SK-N-SH treated with all-trans-retinoic acid at 6 μM for 48 hours (cell line): ENCODE measurements at regions not wholly inside any gene's neighbourhood (a gene's known extent, or its start where the extent isn't known, plus 50 kb on each side); places are given as distances from the start of the nearest gene placed in this dataset.

Experiments
- ATAC-seq: fragments of 200-7000 bp; cut with Tn5 transposase; 3 replicates; pipeline ENCODE4 v1.9.1; 2020; ENCODE audit warnings: mild to moderate bottlenecking, moderate library complexity
- ARNTL ChIP-seq: fragments of 450-650 bp; formaldehyde crosslinking; IDR thresholded peaks from 2 replicates; pipeline ENCODE4 v1.5.0; 2020; ENCODE audit warnings: low read depth, mild to moderate bottlenecking, moderate library complexity, borderline replicate concordance
- BACH2 ChIP-seq: fragments of 250-450 bp; sonication (Bioruptor Pico); IDR thresholded peaks from 2 replicates; pipeline ENCODE4 v1.9.0; 2021; ENCODE audit warnings: mild to moderate bottlenecking, borderline replicate concordance
- CSDC2 ChIP-seq: fragments of 250-450 bp; sonication (Bioruptor Pico); IDR thresholded peaks from 2 replicates; pipeline ENCODE4 v1.5.0; 2020; ENCODE audit warnings: mild to moderate bottlenecking, moderate library complexity
- ESRRG ChIP-seq: fragments of 250-450 bp; sonication (Bioruptor Pico); IDR thresholded peaks from 2 replicates; pipeline ENCODE4 v1.6.1; 2021; ENCODE audit warnings: mild to moderate bottlenecking
- GLIS3 ChIP-seq: fragments of 250-450 bp; sonication (Bioruptor Pico); IDR thresholded peaks from 2 replicates; pipeline ENCODE4 v1.5.0; 2020; ENCODE audit warnings: mild to moderate bottlenecking, moderate library complexity
- ISL1 ChIP-seq: fragments of 250-450 bp; sonication (Bioruptor Pico); IDR thresholded peaks from 2 replicates; pipeline ENCODE4 v2.1.2; 2022; ENCODE audit warnings: mild to moderate bottlenecking, moderate library complexity
- OSR1 ChIP-seq: fragments of 250-450 bp; sonication (Bioruptor Pico); IDR thresholded peaks from 2 replicates; pipeline ENCODE4 v1.8.0; 2022; ENCODE audit warnings: moderate library complexity, mild to moderate bottlenecking, inconsistent platforms
- PPARA ChIP-seq: fragments of 250-450 bp; sonication (Bioruptor Pico); IDR thresholded peaks from 2 replicates; pipeline ENCODE4 v1.5.0; 2020; ENCODE audit warnings: mild to moderate bottlenecking, borderline replicate concordance
- RARB ChIP-seq: fragments of 250-450 bp; sonication (Bioruptor Pico); IDR thresholded peaks from 2 replicates; pipeline ENCODE4 v1.8.0; 2021; ENCODE audit warnings: mild to moderate bottlenecking, moderate library complexity
- SNAI2 ChIP-seq: fragments of 250-450 bp; sonication (Bioruptor Pico); IDR thresholded peaks from 2 replicates; pipeline ENCODE4 v1.5.0; 2020; ENCODE audit warnings: mild to moderate bottlenecking, moderate library complexity
- TCF4 ChIP-seq: fragments of 250-450 bp; sonication (Bioruptor Pico); IDR thresholded peaks from 2 replicates; pipeline ENCODE4 v1.8.0; 2021; ENCODE audit warnings: mild to moderate bottlenecking, moderate library complexity, borderline replicate concordance
- TOX ChIP-seq: fragments of 250-450 bp; sonication (Bioruptor Pico); IDR thresholded peaks from 2 replicates; pipeline ENCODE4 v1.8.0; 2021; ENCODE audit warnings: mild to moderate bottlenecking, moderate library complexity, borderline replicate concordance
- ZC3H10 ChIP-seq: fragments of 250-450 bp; sonication (Bioruptor Pico); IDR thresholded peaks from 2 replicates; pipeline ENCODE4 v1.5.1; 2021; ENCODE audit warnings: mild to moderate bottlenecking, moderate library complexity
- ZFP3 ChIP-seq: fragments of 250-450 bp; sonication (Bioruptor Pico); IDR thresholded peaks from 2 replicates; pipeline ENCODE4 v1.5.0; 2020; ENCODE audit warnings: mild to moderate bottlenecking, moderate library complexity
- ZFP30 ChIP-seq: fragments of 450-650 bp; formaldehyde crosslinking; IDR thresholded peaks from 2 replicates; pipeline ENCODE4 v1.5.0; 2022; ENCODE audit warnings: mild to moderate bottlenecking, moderate library complexity
- ZNF565 ChIP-seq: fragments of 450-650 bp; formaldehyde crosslinking; conservative IDR thresholded peaks from 2 replicates; pipeline ENCODE4 v1.5.0; 2020; ENCODE audit warnings: low read depth, mild to moderate bottlenecking, moderate library complexity
- ZNF70 ChIP-seq: fragments of 450-650 bp; formaldehyde crosslinking; IDR thresholded peaks from 2 replicates; pipeline ENCODE4 v1.5.0; 2020; ENCODE audit warnings: mild to moderate bottlenecking, moderate library complexity
- ZNF8 ChIP-seq: fragments of 450-650 bp; formaldehyde crosslinking; IDR thresholded peaks from 2 replicates; pipeline ENCODE4 v1.5.0; 2020; ENCODE audit warnings: mild to moderate bottlenecking, moderate library complexity
- TF ChIP-seq, protein P1 (sequence below): fragments of 250-450 bp; sonication (Bioruptor Pico); IDR thresholded peaks from 2 replicates; pipeline ENCODE4 v1.5.0; 2020; ENCODE audit warnings: mild to moderate bottlenecking, moderate library complexity
- TF ChIP-seq, protein P2 (sequence below): fragments of 250-450 bp; sonication (Bioruptor Pico); IDR thresholded peaks from 2 replicates; pipeline ENCODE4 v1.8.0; 2020; ENCODE audit warnings: mild to moderate bottlenecking, moderate library complexity, borderline replicate concordance
- TF ChIP-seq, protein P3 (sequence below): fragments of 250-450 bp; sonication (Bioruptor Pico); IDR thresholded peaks from 2 replicates; pipeline ENCODE4 v1.8.0; 2021; ENCODE audit warnings: low read depth, mild to moderate bottlenecking, moderate library complexity, borderline replicate concordance
- TF ChIP-seq, protein P4 (sequence below): fragments of 250-450 bp; sonication (Bioruptor Pico); IDR thresholded peaks from 2 replicates; pipeline ENCODE4 v1.5.1; 2021; ENCODE audit warnings: mild to moderate bottlenecking, moderate library complexity
- TF ChIP-seq, protein P5 (sequence below): fragments of 250-450 bp; sonication (Bioruptor Pico); IDR thresholded peaks from 2 replicates; pipeline ENCODE4 v1.5.1; 2020; ENCODE audit warnings: low read depth, mild to moderate bottlenecking, moderate library complexity

DNA sequence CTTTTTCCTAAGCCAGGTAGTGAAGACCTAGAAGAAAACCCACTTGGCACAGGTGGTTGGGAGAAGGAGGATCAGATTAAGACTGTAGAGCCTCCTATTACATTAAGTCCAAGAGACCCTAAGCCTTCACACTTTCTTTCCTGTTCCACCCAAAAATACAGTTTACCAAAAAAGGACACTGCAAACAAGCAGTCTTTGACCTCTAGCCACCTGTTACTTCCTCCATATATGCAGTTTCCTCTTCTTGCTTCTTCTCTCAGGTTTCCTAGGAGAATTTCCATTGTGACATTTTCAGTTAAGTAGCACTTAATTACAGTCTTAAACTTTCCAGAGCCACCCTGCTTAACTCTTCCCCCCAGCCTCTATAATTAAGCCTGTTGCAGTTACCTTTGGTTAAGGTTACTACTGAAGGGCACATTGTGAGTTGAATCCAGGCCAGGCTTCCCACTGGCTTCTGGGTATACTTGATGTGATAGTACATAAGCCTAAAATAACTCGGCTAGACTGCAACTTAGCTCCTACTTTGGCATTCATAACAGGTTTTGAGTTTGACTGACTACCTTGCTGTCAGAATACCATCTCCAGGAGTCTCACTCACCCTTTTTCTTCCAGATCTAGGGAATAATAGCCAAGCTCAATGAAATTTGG, 114.2 kb upstream of the UMPS start:
- no peak for ATAC-seq
- TF ChIP-seq ZNF70 (CRISPR knock-in tag) (no peak), SNAI2 (CRISPR knock-in tag) (no peak), ZFP3 (CRISPR knock-in tag) (no peak)
- TF ChIP-seq, all 23 proteins: peak for 0

DNA sequence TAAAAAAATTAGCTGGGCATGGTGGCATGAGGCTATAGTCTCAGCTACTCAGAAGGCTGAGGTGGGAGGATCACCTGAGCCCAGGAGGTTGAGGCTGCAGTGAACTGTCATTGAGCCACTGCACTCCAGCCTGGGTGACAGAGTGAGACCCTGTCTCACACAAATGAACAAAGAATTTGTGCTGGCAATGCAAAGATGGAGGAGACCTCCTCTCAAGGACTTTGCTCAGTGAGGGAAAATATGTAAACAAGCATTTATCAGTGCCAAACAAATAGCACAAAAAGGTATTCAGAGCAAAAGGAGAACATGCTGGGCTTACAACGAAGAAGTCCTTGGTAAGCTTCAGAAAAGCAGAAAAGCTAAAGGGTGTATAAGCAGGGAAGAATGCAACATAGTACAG, 113.1 kb upstream of the UMPS start:
- TF ChIP-seq, protein P1, sequence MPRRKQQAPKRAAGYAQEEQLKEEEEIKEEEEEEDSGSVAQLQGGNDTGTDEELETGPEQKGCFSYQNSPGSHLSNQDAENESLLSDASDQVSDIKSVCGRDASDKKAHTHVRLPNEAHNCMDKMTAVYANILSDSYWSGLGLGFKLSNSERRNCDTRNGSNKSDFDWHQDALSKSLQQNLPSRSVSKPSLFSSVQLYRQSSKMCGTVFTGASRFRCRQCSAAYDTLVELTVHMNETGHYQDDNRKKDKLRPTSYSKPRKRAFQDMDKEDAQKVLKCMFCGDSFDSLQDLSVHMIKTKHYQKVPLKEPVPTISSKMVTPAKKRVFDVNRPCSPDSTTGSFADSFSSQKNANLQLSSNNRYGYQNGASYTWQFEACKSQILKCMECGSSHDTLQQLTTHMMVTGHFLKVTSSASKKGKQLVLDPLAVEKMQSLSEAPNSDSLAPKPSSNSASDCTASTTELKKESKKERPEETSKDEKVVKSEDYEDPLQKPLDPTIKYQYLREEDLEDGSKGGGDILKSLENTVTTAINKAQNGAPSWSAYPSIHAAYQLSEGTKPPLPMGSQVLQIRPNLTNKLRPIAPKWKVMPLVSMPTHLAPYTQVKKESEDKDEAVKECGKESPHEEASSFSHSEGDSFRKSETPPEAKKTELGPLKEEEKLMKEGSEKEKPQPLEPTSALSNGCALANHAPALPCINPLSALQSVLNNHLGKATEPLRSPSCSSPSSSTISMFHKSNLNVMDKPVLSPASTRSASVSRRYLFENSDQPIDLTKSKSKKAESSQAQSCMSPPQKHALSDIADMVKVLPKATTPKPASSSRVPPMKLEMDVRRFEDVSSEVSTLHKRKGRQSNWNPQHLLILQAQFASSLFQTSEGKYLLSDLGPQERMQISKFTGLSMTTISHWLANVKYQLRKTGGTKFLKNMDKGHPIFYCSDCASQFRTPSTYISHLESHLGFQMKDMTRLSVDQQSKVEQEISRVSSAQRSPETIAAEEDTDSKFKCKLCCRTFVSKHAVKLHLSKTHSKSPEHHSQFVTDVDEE (CRISPR knock-in tag): no peak
- TF ChIP-seq ISL1 (CRISPR knock-in tag) (no peak), GLIS3 (CRISPR knock-in tag) (no peak), ARNTL (no peak), OSR1 (CRISPR knock-in tag) (no peak), TCF4 (CRISPR knock-in tag) (no peak)
- TF ChIP-seq, protein P2, sequence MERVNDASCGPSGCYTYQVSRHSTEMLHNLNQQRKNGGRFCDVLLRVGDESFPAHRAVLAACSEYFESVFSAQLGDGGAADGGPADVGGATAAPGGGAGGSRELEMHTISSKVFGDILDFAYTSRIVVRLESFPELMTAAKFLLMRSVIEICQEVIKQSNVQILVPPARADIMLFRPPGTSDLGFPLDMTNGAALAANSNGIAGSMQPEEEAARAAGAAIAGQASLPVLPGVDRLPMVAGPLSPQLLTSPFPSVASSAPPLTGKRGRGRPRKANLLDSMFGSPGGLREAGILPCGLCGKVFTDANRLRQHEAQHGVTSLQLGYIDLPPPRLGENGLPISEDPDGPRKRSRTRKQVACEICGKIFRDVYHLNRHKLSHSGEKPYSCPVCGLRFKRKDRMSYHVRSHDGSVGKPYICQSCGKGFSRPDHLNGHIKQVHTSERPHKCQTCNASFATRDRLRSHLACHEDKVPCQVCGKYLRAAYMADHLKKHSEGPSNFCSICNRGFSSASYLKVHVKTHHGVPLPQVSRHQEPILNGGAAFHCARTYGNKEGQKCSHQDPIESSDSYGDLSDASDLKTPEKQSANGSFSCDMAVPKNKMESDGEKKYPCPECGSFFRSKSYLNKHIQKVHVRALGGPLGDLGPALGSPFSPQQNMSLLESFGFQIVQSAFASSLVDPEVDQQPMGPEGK (CRISPR knock-in tag): no peak
- TF ChIP-seq, protein P3, sequence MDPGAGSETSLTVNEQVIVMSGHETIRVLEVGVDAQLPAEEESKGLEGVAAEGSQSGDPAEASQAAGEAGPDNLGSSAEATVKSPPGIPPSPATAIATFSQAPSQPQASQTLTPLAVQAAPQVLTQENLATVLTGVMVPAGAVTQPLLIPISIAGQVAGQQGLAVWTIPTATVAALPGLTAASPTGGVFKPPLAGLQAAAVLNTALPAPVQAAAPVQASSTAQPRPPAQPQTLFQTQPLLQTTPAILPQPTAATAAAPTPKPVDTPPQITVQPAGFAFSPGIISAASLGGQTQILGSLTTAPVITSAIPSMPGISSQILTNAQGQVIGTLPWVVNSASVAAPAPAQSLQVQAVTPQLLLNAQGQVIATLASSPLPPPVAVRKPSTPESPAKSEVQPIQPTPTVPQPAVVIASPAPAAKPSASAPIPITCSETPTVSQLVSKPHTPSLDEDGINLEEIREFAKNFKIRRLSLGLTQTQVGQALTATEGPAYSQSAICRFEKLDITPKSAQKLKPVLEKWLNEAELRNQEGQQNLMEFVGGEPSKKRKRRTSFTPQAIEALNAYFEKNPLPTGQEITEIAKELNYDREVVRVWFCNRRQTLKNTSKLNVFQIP (CRISPR knock-in tag): no peak
- TF ChIP-seq, protein P4, sequence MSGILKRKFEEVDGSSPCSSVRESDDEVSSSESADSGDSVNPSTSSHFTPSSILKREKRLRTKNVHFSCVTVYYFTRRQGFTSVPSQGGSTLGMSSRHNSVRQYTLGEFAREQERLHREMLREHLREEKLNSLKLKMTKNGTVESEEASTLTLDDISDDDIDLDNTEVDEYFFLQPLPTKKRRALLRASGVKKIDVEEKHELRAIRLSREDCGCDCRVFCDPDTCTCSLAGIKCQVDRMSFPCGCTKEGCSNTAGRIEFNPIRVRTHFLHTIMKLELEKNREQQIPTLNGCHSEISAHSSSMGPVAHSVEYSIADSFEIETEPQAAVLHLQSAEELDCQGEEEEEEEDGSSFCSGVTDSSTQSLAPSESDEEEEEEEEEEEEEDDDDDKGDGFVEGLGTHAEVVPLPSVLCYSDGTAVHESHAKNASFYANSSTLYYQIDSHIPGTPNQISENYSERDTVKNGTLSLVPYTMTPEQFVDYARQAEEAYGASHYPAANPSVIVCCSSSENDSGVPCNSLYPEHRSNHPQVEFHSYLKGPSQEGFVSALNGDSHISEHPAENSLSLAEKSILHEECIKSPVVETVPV (CRISPR knock-in tag): no peak

DNA sequence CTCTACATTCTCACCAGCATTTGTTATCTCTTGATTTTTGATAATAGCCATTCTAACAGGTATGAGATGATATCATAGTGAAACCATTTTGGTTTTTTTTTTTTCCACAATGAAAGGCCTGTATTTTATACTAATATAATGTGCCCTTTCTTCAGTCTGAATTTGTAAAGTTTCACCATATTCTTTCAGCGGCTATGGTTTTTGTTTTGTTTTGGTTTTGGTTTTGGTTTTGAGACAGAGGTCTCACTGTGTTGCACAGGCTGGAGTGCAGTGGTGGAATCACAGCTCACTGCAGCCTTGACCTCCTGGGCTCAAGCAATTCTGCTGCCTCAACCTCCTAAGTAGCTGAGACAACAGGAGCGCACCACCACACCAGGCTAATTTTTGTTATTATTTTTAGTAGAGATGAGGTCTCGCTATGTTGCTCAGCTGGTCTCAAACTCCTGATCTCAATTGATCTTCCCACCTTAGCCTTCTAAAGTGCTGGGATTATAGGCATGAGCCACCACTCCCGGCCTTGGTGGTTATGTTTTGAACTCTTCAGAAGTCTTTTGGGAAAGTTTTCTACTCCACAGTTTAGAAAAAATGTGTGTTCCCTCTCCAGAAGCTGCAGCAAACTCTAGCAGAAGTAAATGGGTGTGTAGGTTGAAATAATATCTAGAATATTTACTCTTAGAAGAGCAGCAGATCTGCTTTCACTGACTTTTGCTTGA, 110.2 kb upstream of the UMPS start:
- TF ChIP-seq ZNF70 (CRISPR knock-in tag) (no peak), ZFP30 (CRISPR knock-in tag) (no peak), ZFP3 (CRISPR knock-in tag) (no peak), TOX (CRISPR knock-in tag) (no peak), RARB (no peak), BACH2 (CRISPR knock-in tag) (no peak), SNAI2 (CRISPR knock-in tag) (no peak), CSDC2 (CRISPR knock-in tag) (no peak), ZNF565 (CRISPR knock-in tag) (no peak), OSR1 (CRISPR knock-in tag) (no peak), PPARA (CRISPR knock-in tag) (no peak), ZNF8 (no peak), ESRRG (no peak), ZC3H10 (CRISPR knock-in tag) (no peak)
- TF ChIP-seq, protein P3 (CRISPR knock-in tag): no peak
- TF ChIP-seq, protein P5, sequence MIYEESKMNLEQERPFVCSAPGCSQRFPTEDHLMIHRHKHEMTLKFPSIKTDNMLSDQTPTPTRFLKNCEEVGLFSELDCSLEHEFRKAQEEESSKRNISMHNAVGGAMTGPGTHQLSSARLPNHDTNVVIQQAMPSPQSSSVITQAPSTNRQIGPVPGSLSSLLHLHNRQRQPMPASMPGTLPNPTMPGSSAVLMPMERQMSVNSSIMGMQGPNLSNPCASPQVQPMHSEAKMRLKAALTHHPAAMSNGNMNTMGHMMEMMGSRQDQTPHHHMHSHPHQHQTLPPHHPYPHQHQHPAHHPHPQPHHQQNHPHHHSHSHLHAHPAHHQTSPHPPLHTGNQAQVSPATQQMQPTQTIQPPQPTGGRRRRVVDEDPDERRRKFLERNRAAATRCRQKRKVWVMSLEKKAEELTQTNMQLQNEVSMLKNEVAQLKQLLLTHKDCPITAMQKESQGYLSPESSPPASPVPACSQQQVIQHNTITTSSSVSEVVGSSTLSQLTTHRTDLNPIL (CRISPR knock-in tag): no peak
- TF ChIP-seq, protein P2 (CRISPR knock-in tag): no peak
- TF ChIP-seq, all 23 proteins: peak for 0
- no peak for ATAC-seq

More for the DNA sequence above, 113.1 kb upstream of the UMPS start:
- ATAC-seq: no peak
